ENCODE measurements at regions not wholly inside any gene's neighbourhood (a gene's known extent, or its start where the extent isn't known, plus 50 kb on each side); places are given as distances from the start of the nearest gene placed in this dataset.

DNA sequence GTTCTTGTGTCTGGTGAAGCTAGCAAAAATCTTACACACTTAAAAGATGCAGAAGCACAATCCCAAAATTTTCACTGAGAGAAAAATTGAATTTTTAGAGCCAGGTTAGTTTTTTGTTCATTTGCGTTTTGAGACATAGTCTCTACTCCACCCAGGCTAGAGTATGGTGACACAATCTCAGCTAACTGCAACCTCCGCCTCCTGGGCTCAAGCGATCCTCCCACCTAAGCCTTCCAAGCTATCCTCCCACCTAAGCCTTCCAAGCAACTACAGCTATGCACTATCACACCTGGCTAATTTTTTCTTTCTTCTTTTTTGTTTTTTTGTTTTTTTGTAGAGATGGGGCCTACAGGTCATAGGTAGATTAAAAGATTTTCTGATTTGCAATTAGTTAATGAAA, 113.1 kb upstream of the RAB6C start:
- TF ChIP-seq EZH2 (IDR thresholded peaks at IDR 0.05; ENCODE audit: low read length) = no peak
- TF ChIP-seq, protein P1, sequence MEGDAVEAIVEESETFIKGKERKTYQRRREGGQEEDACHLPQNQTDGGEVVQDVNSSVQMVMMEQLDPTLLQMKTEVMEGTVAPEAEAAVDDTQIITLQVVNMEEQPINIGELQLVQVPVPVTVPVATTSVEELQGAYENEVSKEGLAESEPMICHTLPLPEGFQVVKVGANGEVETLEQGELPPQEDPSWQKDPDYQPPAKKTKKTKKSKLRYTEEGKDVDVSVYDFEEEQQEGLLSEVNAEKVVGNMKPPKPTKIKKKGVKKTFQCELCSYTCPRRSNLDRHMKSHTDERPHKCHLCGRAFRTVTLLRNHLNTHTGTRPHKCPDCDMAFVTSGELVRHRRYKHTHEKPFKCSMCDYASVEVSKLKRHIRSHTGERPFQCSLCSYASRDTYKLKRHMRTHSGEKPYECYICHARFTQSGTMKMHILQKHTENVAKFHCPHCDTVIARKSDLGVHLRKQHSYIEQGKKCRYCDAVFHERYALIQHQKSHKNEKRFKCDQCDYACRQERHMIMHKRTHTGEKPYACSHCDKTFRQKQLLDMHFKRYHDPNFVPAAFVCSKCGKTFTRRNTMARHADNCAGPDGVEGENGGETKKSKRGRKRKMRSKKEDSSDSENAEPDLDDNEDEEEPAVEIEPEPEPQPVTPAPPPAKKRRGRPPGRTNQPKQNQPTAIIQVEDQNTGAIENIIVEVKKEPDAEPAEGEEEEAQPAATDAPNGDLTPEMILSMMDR (optimal IDR thresholded peaks at IDR 0.05 in 1 of 3, IDR thresholded peaks at IDR 0.05 in 1 of 3, conservative IDR thresholded peaks at IDR 0.05 in 1 of 3; ENCODE audit: extremely low read depth in 1 of 3, insufficient read depth in 2 of 3, low read length in 3 of 3) = no peak
- DNase-seq (ENCODE audit: low read depth, low spot score) = no peak
- Histone ChIP-seq H3K9me1 (ENCODE audit: control insufficient read depth, extremely low read depth, insufficient read depth, low read length) (no peaks in the 10 kb centered on the region), H3K27ac (ENCODE audit: control insufficient read depth, insufficient read depth, low read length) (no peak overlapping the region), H4K20me1 (ENCODE audit: control insufficient read depth, extremely low read depth, insufficient read depth, low read length) (no peaks in the 10 kb centered on the region), H3K9ac (ENCODE audit: control insufficient read depth, extremely low read depth, insufficient read depth, low read length) (no peak overlapping the region), H3K4me2 (ENCODE audit: control insufficient read depth, extremely low read depth, insufficient read depth, low read depth, low read length) (no peak overlapping the region), H2AFZ (ENCODE audit: control insufficient read depth, low read length) (no peak overlapping the region), H3K9me3 (ENCODE audit: control insufficient read depth, low read depth, low read length) (no peaks in the 10 kb centered on the region), H3K79me2 (ENCODE audit: control insufficient read depth, insufficient read depth, low read length) (no peaks in the 10 kb centered on the region), H3K27me3 (ENCODE audit: control insufficient read depth, extremely low read depth, insufficient read depth, low read length) (no peaks in the 10 kb centered on the region), H3K4me1 (ENCODE audit: control insufficient read depth, extremely low read depth, insufficient read depth, low read length) (no peaks in the 10 kb centered on the region), H3K4me3 (ENCODE audit: control insufficient read depth in 2 of 3, extremely low read depth in 1 of 3, insufficient read depth in 2 of 3, low read depth in 1 of 3, low read length in 3 of 3) (no peak overlapping the region), H3K36me3 (ENCODE audit: control insufficient read depth in 2 of 2, extremely low read depth in 1 of 2, insufficient read depth in 2 of 2, low read length in 2 of 2) (no peaks in the 10 kb centered on the region)
- dilution Hi-C loops (cut with MboI; ENCODE audit: extremely low pct_ligation_motif_present, low sequenced_read_pairs) = no loop called here
- FAIRE-seq = no peak

GRCh38 chr2:129868151-129868550, 111.3 kb upstream of the RAB6C start:
- no peak overlapping the region for H3K9ac ChIP-seq (ENCODE audit: control insufficient read depth, extremely low read depth, insufficient read depth, low read length)
- TF ChIP-seq, protein P1 (optimal IDR thresholded peaks at IDR 0.05 in 1 of 3, IDR thresholded peaks at IDR 0.05 in 1 of 3, conservative IDR thresholded peaks at IDR 0.05 in 1 of 3; ENCODE audit: extremely low read depth in 1 of 3, insufficient read depth in 2 of 3, low read length in 3 of 3) = no peak
- no peak for TF ChIP-seq EZH2 (IDR thresholded peaks at IDR 0.05; ENCODE audit: low read length)
- H3K9me3 ChIP-seq (ENCODE audit: control insufficient read depth, low read depth, low read length) = no peaks in the 10 kb centered on the region
- H2AFZ ChIP-seq (ENCODE audit: control insufficient read depth, low read length) = no peak overlapping the region
- no peaks in the 10 kb centered on the region for H3K27me3 ChIP-seq (ENCODE audit: control insufficient read depth, extremely low read depth, insufficient read depth, low read length)
- no peak for DNase-seq (ENCODE audit: low read depth, low spot score)
- no peaks in the 10 kb centered on the region for H3K79me2 ChIP-seq (ENCODE audit: control insufficient read depth, insufficient read depth, low read length)
- H3K4me2 ChIP-seq (ENCODE audit: control insufficient read depth, extremely low read depth, insufficient read depth, low read depth, low read length) = no peak overlapping the region
- no peaks in the 10 kb centered on the region for H3K9me1 ChIP-seq (ENCODE audit: control insufficient read depth, extremely low read depth, insufficient read depth, low read length)
- no peak overlapping the region for H3K27ac ChIP-seq (ENCODE audit: control insufficient read depth, insufficient read depth, low read length)
- no peaks in the 10 kb centered on the region for H4K20me1 ChIP-seq (ENCODE audit: control insufficient read depth, extremely low read depth, insufficient read depth, low read length)
- no peaks in the 10 kb centered on the region for H3K4me1 ChIP-seq (ENCODE audit: control insufficient read depth, extremely low read depth, insufficient read depth, low read length)
- H3K36me3 ChIP-seq (ENCODE audit: control insufficient read depth in 2 of 2, extremely low read depth in 1 of 2, insufficient read depth in 2 of 2, low read length in 2 of 2) = no peaks in the 10 kb centered on the region
- FAIRE-seq = no peak
- dilution Hi-C loops (cut with MboI; ENCODE audit: extremely low pct_ligation_motif_present, low sequenced_read_pairs) = no loop called here
- no peak overlapping the region for H3K4me3 ChIP-seq (ENCODE audit: control insufficient read depth in 2 of 3, extremely low read depth in 1 of 3, insufficient read depth in 2 of 3, low read depth in 1 of 3, low read length in 3 of 3)
